ENCODE measurements at regions not wholly inside any gene's neighbourhood (a gene's known extent, or its start where the extent isn't known, plus 50 kb on each side); places are given as distances from the start of the nearest gene placed in this dataset.
"Not testable (repeated sequence)": the region's sequence is repeated elsewhere in the genome, so short reads cannot be mapped to it uniquely, and the experiment has no call there.

DNA sequence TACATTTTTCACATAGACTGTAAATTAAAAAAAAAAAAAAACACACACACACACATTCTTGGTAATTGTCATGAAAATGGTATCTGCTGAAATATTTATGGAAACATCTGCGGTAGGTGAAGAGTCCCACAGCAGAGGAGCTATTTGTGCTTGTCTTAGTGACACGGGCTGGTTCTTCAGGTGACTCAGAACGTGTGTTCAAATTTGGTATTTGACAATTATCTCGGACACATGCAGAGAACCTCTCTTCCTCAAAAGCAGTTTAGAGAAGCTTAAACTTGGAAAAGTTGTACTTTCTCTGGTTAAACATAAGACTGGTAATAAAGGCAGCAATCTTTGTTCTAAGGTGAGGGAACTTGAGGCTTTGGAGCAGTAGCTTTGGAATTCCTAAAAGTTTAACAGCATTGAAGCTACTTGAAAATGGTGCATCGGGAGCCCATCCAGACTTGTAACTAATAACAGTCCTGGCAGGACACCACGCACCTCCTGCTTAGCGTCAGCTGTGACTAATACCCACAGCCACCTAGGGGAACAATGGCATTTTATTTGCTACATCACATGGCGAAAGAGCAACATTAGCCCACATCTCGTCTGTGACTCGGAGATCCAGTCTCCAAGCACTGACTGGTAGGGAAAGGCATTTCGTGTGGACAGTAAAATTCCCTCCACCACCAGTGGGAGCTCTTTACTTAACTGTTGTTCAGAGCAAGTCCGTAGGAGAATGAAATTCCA is 1505.1 kb upstream of the SLC10A2 start:
- no peak for DNase-seq

DNA sequence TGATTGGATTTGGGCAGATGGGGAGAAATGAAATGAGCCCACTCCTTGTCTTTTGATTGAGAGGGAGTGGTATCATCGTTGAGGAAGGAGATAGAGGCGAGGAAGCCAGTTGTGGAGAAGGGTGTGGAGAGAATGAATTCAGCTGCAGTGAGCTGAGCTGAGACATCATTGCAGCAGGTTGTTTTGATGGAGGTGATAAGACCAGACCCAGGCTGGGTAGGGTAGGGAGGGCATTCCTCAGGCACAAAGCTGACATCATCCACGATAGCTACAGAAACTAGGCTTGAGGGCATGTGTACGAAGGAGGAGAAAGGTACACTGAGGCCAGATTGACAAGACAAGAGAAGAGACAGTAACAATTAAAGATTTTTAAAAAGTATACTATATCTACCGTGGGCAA is 1500.9 kb upstream of the SLC10A2 start:
- DNase-seq = no peak

DNA sequence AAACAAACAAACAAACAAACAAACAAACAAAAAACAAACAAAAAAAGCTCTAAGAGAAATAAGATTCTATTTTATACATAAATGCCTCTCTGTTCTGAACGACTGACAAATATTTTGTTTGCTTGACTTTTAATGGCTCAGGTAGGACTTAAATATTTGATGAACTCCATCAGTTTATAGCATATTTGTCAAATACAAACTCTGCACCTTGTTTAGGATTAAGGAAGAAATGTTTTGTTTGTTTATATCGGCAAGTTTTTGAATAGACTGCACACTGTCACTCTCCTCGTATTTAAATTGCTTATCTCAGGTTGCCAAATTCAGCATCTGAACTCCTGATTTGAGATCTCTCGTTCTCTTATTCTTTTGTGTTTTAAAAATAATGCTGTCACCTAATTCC is 1499.7 kb upstream of the SLC10A2 start:
- DNase-seq = no peak

DNA sequence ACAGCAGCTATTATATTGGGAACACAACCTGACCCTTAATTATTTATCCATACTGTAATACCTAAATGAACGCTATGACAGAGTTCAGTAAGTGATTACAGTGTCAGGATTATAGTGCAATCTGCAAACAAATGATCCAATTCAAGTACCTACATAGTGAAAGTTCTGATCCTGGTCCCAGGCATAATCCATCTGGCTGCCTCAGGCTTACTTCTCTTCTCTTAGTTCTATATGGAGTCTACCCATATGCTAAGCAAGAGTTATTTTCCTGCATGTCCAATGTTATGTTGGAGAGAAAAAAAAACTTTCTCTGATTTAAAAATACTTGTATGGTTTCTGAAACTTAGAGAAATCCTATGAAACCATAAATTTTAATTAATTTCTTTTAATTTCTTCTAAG is 1487.7 kb upstream of the SLC10A2 start:
- no peak for DNase-seq

DNA sequence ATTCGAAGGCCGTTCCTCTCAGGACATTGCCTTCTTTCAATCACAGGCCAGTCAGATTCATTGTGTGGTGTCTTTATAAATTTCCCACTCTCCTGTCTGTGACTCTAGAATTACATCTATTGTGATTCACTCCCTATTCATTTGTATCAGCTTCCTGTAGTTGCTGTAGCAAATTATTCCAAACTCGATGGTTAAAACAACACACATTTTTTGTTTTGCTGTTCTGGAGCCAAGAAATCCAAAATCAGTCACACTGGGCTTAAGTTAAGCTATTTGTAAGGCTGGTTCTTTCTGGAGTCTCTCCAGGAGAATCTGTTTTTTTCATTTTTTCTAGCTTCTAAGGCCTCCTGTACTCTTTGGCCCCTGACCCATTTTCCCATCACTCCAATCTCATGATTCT is 1487.0 kb upstream of the SLC10A2 start:
- DNase-seq = no peak

DNA sequence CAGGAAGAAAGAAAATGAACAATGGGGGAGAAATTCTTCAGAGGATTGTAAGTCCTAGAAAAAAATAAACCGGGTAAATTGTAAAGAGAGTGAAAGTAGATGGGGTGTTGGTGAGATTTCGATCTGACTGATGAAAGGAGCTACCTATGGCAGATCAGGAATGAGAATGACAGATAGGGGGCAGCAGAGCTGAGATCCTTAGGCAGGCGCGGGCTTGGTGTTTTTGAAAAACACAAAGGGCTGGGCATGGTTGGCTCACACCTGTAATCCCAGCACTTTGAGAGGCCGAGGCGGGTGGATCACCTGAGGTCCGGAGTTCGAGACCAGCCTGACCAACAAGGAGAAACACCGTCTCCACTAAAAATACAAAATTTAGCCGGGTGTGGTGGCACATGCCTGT is 1468.6 kb upstream of the SLC10A2 start:
- DNase-seq = no peak

DNA sequence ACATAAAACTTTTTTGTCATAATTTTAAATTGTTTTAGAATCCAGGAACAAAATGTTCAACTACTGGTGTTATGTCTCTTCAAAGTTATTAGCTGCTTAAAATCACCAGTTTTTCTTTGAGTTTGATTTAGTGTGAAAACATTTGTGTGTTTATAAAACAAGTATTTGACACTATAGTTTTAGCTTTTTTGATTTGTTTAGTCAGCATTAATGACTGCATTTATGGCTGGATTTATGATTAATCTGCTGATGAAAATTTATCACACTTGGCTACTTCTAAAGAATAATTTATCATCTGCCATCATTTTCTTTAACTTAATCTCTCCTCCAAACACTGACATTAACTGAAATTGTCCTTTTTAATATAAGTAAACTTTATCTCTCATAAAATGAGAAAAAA is 1465.9 kb upstream of the SLC10A2 start:
- no peak for DNase-seq

DNA sequence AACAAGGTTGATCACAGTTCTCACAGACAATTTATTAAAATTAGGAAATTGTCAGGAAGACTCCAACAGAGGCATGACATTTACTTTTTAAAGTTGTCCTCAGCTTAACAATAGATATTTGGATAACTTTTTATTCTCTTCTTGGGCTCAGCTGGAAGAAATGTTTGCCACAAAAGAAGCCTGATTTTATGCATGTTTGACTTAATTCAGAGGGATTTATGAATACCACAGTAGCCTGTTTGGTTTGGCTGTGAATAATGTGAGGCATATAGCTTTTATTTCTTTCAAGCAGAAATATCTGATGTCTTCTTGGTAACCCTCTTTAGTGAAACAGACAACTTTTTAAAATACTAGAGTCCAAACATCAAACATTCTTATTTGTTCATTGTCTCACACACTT is 1464.5 kb upstream of the SLC10A2 start:
- DNase-seq = no peak

DNA sequence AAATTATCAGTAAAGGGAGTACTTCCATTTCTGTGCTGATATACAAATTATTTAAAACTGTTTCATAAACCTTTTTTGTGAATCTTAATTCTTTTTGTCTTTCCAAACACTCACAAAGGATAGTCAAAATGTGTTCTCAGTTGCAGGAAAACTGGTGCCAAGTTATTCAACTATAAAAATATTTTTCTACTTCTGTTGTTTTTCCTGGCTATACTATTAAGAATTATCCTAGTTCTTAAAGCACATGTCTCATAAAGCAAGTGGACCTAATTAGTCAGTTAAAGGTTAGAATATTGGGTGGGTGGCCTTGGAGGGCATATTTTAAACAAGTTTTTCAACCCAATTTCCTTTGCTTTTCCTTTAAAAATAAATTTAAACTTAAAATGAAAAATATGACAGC is 1460.3 kb upstream of the SLC10A2 start:
- no peak for DNase-seq

DNA sequence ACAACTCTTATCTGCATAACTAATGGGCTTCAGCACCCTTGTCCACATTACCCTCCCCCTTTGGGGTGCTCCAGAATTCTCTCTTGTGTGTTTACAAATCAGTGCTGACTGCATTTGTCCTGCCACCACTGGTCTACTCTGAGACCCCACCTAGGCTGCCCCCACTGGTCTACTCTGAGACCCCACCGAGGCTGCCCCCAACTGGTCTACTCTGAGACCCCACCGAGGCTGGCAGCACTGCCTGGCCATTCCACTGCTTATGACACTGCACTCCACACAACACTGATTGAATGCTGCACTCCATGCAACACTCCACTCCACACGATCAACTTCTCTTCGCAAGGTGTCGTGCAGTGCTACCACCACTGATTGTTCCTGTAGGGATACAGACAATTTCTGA is 1459.2 kb upstream of the SLC10A2 start:
- no peak for DNase-seq

DNA sequence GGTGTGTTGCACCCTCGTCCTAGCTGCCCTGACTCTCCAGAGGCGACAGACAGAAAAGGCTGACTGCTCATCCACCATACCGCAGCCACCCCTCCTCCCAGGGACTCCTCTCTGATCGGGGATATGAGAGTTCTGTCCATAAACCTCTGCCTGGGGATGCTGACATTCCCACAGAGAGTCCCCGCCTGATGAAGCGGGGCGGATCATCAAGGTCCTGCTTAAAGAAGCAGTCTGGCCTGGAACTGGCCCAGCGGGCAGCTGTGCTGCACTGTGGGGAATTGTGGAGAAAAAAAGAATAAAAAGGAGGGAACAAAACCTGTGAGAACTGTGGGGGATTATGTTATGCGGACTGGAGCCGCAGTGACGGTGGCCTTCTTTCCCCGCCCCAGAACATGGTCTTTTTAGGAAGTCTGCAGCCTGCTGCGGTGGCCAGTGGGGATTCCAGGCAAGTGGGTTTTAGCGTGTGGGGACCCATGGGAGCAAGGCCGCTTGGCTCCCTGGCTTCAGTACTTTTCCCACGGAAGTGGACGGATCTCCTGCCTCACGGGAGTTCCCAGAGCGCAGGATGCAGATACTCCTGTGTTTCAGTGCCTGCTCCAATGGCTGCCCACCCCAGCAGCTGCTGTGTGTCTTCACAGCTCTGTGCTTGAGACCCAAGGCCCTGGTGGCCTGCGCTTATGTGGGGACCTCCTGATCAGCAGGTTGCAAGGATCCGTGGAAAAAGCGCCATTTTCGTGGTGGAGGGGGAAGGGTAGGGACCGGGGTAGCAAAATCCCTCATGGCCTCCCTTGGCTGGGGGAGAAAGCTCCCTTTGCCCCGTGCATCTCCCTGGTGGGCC is 1456.2 kb upstream of the SLC10A2 start:
- no peak for DNase-seq

DNA sequence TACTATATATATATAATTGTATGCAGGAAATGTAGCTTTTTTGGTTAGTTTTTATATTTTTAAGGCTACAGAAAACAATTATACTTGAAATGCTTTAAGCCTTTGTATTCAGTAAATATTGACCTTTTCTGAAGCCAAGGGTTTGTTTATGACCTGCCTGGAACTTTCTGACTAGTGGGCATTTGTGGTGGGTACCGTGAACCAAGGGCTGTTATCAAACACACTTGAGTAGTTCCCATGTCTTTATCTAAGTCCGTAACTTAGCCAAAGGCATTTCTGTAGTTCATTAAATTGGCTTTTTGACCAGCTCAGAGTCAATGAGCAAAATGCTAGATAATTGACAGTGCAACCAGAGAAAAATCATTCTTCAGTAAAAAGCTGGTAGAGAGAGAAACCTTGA is 1444.2 kb upstream of the SLC10A2 start:
- DNase-seq = no peak

DNA sequence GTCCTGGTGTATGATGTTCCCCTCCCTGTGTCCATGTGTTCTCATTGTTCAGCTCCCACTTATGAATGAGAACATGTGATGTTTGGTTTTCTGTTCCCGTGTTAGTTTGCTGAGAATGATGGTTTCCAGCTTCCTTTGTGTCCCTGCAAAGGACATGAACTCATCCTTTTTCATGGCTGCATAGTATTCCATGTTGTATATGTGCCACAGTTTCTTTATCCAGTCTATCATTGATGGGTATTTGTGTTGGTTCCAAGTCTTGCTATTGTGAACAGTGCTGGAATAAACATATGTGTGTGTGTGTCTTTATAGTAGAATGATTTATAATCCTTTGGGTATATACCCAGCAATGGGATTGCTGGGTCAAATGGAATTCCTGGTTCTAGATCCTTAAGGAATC is 1427.3 kb upstream of the SLC10A2 start:
- not testable (repeated sequence) for DNase-seq

DNA sequence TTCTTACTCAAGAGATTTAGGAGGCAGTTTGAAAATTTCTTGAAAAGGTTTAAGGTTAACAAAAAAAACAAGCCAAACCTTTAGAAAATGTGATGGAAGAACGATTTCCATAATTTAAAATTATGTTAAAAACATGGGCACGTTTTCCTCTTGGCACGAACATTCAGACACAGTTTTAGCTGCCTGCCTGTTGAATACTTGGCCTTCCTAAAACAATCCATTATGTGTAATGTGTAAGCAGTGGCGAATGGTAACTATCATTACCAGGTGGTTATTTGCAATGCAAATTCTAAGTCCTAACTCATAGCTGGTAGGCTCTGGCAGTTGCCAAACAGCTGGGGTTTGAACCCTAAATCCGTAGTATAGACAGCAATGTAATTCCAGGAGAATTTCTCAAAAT is 1425.7 kb upstream of the SLC10A2 start:
- DNase-seq = no peak

DNA sequence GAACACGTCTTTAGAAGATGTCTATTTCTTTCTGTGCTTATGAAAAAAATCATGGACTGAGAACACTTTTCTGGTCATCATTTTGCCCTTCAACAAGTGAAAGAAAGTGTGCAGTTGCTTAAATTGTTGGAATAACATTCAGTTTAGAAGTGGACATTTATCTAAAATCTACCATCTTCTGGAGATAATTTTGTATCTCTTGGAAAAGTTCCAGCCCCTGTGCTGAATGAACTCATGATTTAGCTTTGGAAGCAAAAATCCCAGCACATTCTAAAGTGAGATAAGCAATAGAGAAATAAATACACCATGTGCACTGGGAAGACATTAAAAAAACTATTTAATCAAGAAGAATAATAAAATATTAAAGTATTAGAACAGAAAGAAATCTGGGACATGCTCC is 1420.8 kb upstream of the SLC10A2 start:
- no peak for DNase-seq

DNA sequence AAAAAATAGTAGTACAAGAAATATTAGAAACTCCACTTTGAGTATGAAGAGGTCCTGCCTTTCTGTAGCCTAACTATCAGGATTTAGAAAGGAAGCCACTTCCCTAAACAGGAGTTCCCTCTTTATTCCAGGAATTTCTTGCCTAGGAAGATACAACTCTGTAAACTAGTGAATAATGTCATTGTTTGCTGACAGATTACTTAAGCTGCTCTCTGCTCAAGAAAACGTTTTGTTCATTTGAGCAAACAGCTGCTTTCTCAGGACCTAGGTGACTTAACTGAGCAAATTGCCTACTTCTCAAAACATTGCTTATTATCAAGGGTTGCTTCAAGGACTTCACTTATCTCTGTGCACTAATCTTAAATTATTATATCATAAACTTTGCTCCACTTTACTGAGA is 1419.4 kb upstream of the SLC10A2 start:
- no peak for DNase-seq

DNA sequence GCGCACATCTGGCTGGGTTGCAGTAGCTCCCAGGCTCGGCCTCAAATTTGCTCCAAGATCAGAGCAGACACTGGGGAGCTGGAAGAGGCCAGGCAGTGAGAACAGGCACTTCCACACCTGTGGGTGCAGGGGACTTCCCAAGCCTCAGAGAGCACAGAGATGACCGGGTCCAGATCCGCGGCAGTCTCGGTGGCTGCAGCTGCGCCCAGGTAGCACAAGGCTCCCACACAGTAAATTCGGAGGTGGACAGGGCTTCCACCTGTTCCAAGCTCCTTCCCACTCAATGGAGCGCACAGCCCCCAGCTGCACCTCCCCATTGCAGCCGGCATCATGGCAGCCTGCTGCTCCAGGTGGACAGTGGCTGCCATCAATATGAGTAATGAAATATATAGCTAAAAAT is 1417.4 kb upstream of the SLC10A2 start:
- DNase-seq = no peak

DNA sequence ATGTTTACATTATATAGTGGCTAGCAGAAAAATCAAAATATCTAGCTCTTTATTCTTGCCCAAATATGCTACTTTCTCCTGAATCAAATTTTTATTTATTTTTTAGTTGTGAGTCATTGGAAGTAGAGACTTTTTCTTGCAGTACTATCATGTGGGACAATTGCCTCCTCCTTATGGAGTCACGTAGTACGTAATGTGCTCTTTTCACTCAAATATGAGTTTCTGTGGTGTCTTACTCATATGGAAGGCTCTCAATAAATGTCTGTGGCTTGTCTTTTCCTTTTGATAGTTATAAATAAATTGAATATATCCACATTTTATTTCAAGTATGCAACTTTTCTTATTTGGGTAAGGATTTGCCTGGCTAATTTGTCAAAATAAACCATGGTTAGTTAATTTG is 1411.0 kb upstream of the SLC10A2 start:
- DNase-seq = no peak

DNA sequence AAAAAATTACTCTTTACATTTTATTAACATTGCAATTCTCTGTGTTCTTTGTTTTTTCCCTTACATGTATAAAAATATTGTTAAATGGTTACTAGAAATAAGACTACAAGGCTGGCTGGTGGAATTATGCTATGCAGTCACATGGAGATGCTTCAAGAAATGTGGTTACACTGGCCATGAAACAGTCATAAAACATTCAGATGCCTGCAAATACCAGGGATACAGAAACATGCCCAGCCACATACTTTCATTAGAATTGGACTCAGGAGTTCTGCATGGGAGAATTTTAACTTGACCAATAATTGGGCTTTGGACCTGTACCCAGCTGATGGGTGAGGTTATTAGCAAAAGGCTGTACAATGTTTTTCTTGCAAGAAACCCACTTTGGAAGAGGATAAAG is 1407.7 kb upstream of the SLC10A2 start:
- DNase-seq = no peak

DNA sequence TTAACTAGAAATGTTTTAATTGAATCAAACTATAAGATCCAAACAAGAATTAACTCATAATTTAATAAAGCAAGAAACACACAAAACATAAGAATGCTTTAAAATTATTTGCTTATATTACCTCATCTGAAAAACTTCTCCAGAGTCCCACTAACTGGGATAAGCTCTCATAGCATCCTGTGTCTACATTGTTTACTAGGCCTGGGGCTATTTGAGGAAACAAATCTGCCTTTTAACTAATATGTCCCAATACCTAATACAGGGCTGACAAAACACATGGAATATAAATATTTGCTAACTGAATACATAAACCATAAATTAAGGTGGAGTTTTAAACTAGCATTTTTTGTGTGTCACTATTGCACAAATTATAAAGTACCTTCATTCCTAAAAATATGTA is 1399.8 kb upstream of the SLC10A2 start:
- DNase-seq = no peak

DNA sequence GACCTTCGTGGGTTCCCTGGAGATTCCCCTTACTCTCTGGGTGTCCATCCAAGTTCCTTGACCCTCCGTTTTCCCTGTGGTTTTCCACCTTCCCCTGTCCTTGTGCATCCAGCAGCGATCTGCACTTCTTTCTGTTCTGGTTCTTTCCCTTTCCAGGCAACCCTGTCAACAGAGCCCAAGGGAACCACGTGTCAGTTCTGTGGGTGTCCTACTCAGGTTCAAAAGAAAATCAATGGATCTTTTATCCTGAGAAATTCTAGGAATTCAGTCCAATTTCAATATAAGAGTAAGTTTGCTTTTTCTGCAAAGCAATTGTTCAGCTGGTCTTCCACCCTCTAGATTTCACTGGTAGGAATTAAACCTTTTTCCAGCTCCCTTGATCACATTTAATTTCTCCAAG is 1394.8 kb upstream of the SLC10A2 start:
- no peak for DNase-seq

DNA sequence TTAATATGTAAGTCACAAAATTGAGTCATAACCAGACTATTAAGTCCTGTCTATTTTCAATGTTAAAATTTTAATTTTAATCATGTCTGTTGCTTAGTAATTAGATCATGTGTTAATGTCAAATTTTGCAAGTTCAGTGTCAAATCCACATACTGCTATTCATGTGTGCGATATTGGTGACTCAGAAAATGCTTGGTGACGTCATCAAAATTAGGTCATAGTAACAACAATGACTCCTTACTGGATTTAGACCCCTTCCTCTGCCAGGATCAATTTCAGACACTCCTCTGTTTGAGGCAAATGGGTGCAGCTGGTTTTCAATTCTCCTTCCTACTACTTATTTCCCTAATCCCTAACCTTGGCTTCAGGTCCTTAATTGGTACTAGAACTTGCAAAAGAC is 1394.3 kb upstream of the SLC10A2 start:
- no peak for DNase-seq

DNA sequence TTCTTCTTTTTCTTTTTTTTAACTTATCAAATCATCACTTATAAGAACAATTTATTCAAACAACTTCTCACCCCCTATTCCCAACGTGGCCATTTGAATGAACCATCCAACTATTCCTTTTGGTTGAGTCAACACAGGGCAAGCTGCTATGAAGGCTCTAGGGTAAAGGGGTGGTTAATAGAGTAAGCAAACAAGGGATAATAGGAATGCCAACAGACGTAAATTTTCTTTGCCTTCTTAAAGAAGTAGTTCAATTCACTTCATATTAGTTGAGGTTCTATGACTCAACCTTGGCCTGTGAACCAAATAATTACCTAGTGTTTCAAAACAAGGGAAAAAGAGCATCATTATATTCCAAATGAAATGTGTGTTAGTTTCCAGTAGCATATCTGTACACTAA is 1383.8 kb upstream of the SLC10A2 start:
- no peak for DNase-seq

DNA sequence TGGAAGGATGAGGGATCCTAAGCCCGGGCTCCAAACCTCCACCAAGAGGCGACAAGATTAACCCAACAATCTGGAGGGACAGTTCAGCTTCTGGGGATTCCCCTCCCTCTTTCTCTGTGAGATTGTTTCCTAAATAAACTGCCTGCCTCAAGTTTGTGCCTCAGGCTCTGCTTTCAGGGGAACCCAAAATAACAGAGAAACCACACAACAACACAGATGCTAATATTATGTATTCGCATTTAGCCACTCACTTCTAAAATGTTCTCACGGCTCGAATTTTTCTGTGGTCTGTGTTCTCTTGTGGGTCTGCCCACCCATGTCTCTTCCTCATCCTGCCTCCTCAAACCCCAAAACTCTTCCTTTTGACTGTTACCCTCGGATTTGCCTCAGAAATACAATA is 1381.1 kb upstream of the SLC10A2 start:
- DNase-seq = no peak

DNA sequence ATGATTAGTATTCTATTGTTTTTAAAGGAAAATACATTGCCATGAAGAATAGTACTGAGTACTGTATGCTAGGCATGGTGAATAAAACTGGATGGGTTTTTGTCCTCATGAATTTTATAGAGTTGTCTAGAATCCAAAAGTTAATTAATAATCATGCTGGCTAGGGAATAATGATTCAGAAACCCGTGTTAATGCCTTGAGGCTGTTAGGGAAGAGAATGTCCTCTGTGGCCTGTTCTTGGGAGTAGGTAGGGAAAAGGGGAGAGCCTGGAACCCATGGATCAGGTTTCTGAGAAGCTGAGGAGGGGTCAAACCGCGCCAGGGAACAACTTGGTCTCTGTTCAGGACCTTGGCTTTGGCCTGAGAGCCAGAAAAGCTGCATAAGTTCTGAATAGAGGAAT is 1376.3 kb upstream of the SLC10A2 start:
- DNase-seq = no peak
